ENCODE measurements at regions not wholly inside any gene's neighbourhood (a gene's known extent, or its start where the extent isn't known, plus 50 kb on each side); places are given as distances from the start of the nearest gene placed in this dataset.

GRCh38 chr10:3876350-3876962 lies 91.4 kb upstream of the KLF6 start:
- TF ChIP-seq, protein P1, sequence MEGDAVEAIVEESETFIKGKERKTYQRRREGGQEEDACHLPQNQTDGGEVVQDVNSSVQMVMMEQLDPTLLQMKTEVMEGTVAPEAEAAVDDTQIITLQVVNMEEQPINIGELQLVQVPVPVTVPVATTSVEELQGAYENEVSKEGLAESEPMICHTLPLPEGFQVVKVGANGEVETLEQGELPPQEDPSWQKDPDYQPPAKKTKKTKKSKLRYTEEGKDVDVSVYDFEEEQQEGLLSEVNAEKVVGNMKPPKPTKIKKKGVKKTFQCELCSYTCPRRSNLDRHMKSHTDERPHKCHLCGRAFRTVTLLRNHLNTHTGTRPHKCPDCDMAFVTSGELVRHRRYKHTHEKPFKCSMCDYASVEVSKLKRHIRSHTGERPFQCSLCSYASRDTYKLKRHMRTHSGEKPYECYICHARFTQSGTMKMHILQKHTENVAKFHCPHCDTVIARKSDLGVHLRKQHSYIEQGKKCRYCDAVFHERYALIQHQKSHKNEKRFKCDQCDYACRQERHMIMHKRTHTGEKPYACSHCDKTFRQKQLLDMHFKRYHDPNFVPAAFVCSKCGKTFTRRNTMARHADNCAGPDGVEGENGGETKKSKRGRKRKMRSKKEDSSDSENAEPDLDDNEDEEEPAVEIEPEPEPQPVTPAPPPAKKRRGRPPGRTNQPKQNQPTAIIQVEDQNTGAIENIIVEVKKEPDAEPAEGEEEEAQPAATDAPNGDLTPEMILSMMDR (IDR thresholded peaks at IDR 0.05 in 4 of 5, conservative IDR thresholded peaks at IDR 0.05 in 1 of 5) = no peak
- TF ChIP-seq POLR2A (IDR thresholded peaks at IDR 0.05) = no peak
